Neural cell (in vitro differentiated cells): ENCODE measurements at regions not wholly inside any gene's neighbourhood (a gene's known extent, or its start where the extent isn't known, plus 50 kb on each side); places are given as distances from the start of the nearest gene placed in this dataset.

ENCODE experiments used
- H2AFZ ChIP-seq: fragments of 200-600, 300-800 bp; sonication (generic), shearing (Covaris generic); 2 replicates; pipeline ENCODE4 v1.6.0; 2014; ENCODE audit warnings: low read depth, mild to moderate bottlenecking, antibody characterized with exemption, low read length, moderate library complexity
- H3F3A ChIP-seq: fragments of 200-600 bp; shearing (Covaris generic); 2 replicates; pipeline ENCODE4 v1.6.1; 2016; ENCODE audit warnings: mild to moderate bottlenecking, moderate library complexity, mixed read lengths, antibody characterized with exemption, low read length; ENCODE audit not compliant: insufficient read depth, poor library complexity, severe bottlenecking
- H3K27ac ChIP-seq: fragments of 200-600, 300-800 bp; sonication (generic), shearing (Covaris generic); 2 replicates; pipeline ENCODE4 v1.5.1; 2014; ENCODE audit warnings: mild to moderate bottlenecking, low read length, moderate library complexity
- H3K27me3 ChIP-seq: fragments of 300-800, 200-600 bp; sonication (generic), shearing (Covaris generic); 2 replicates; pipeline ENCODE4 v1.6.0; 2014; ENCODE audit warnings: mild to moderate bottlenecking, low read depth, low read length, moderate library complexity; ENCODE audit not compliant: insufficient read depth
- H3K36me3 ChIP-seq: fragments of 300-800, 200-600 bp; sonication (generic), shearing (Covaris generic); 2 replicates; pipeline ENCODE4 v1.5.1; 2014; ENCODE audit warnings: mild to moderate bottlenecking, antibody characterized with exemption, low read length, moderate library complexity; ENCODE audit not compliant: insufficient read depth
- H3K4me2 ChIP-seq: fragments of 300-800, 200-600 bp; sonication (generic), shearing (Covaris generic); 2 replicates; pipeline ENCODE4 v1.6.0; 2014; ENCODE audit warnings: mild to moderate bottlenecking, low read length
- H3K4me3 ChIP-seq: fragments of 300-800, 200-600 bp; sonication (generic), shearing (Covaris generic); 2 replicates; pipeline ENCODE4 v1.5.1; 2014; ENCODE audit warnings: mild to moderate bottlenecking, low read length, moderate library complexity
- H3K79me2 ChIP-seq: fragments of 200-600 bp; shearing (Covaris generic); replicated peaks from 2 replicates; pipeline ENCODE4 v1.6.0; 2014; ENCODE audit warnings: mild to moderate bottlenecking, low read length, moderate library complexity; ENCODE audit not compliant: insufficient read depth
- H3K9ac ChIP-seq: fragments of 300-800, 200-600 bp; sonication (generic), shearing (Covaris generic); 2 replicates; pipeline ENCODE4 v1.6.1; 2016; ENCODE audit warnings: mild to moderate bottlenecking, low read length, mixed read lengths
- H3K9me2 ChIP-seq: fragments of 200-600 bp; shearing (Covaris generic); 2 replicates; pipeline ENCODE4 v1.6.1; 2016; ENCODE audit warnings: mild to moderate bottlenecking, low read length, mixed read lengths; ENCODE audit not compliant: insufficient read depth
- H3K9me3 ChIP-seq: fragments of 200-600, 300-800 bp; sonication (generic), shearing (Covaris generic); 2 replicates; pipeline ENCODE4 v1.6.1; 2016; ENCODE audit warnings: mild to moderate bottlenecking, mixed run types, low read length, moderate library complexity, mixed read lengths
- H4K20me1 ChIP-seq: fragments of 200-600 bp; shearing (Covaris generic); 2 replicates; pipeline ENCODE4 v1.6.1; 2016; ENCODE audit warnings: mild to moderate bottlenecking, mixed run types; ENCODE audit not compliant: insufficient read depth
- EP300 ChIP-seq: fragments of 450-650 bp; conservative IDR thresholded peaks from 2 replicates; pipeline ENCODE4 v1.6.1; 2014; ENCODE audit warnings: antibody characterized with exemption, mild to moderate bottlenecking, moderate library complexity; ENCODE audit not compliant: poor library complexity, severe bottlenecking
- EZH2 ChIP-seq: fragments of 200-600, 300-800 bp; shearing (Covaris generic), sonication (generic); IDR thresholded peaks from 2 replicates; pipeline ENCODE4 v1.6.1; 2014; ENCODE audit warnings: antibody characterized with exemption, low read length, borderline replicate concordance, mild to moderate bottlenecking; ENCODE audit not compliant: insufficient read depth, poor library complexity, severe bottlenecking
- MXI1 ChIP-seq: fragments of 450-650 bp; conservative IDR thresholded peaks from 2 replicates; pipeline ENCODE4 v1.6.1; 2014; ENCODE audit warnings: antibody characterized with exemption, mild to moderate bottlenecking; ENCODE audit not compliant: poor library complexity, severe bottlenecking
- POLR2AphosphoS5 ChIP-seq: IDR thresholded peaks from 2 replicates; pipeline ENCODE4 v1.6.1; 2012
- RAD21 ChIP-seq: fragments of 450-650 bp; conservative IDR thresholded peaks from 2 replicates; pipeline ENCODE4 v1.6.1; 2014; ENCODE audit warnings: antibody characterized with exemption, mild to moderate bottlenecking, moderate library complexity
- SMC3 ChIP-seq: fragments of 450-650 bp; conservative IDR thresholded peaks from 2 replicates; pipeline ENCODE4 v1.6.1; 2014; ENCODE audit warnings: antibody characterized with exemption, mild to moderate bottlenecking, moderate library complexity; ENCODE audit not compliant: poor library complexity
- TAF1 ChIP-seq: IDR thresholded peaks from 2 replicates; pipeline ENCODE4 v1.6.1; 2012; ENCODE audit warnings: low read depth
- TF ChIP-seq, protein P1 (sequence below): fragments of 450-650 bp; IDR thresholded peaks from 2 replicates; pipeline ENCODE4 v1.5.1; 2014; ENCODE audit warnings: antibody characterized with exemption, mild to moderate bottlenecking, moderate library complexity; ENCODE audit not compliant: poor library complexity, severe bottlenecking
- TF ChIP-seq, protein P2 (sequence below): IDR thresholded peaks from 2 replicates; pipeline ENCODE4 v1.6.1; 2012; ENCODE audit warnings: borderline replicate concordance

DNA sequence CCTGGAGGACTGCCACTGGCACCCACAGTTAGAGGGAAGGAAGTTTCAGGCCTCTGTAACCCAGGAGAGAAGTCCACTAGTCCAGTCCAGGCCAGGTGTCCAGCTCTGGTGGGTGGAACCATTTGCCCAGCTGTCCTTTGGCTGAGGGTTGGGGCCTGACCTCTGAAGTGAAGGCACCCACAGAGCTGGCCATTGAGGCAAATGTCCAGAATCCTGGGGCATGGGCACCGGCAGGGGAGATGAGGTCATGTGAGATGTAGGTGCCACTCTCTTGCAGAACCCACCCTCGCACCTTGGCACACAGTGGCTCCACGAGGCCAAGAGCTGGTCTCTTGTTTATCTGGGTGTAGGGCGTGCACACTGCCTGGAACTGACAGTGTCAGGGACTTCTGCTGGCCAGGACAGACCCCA, 162.8 kb downstream of the SMAD6 start:
- Histone ChIP-seq H3K9ac (no peak overlapping the region), H3K9me3 (no peaks in the 10 kb centered on the region), H3K27me3 (no peaks in the 10 kb centered on the region), H3K4me3 (no peak overlapping the region), H4K20me1 (no peaks in the 10 kb centered on the region), H3K79me2 (no peaks in the 10 kb centered on the region), H3K27ac (no peak overlapping the region), H2AFZ (no peak overlapping the region), H3F3A (no peaks in the 10 kb centered on the region), H3K4me2 (no peak overlapping the region), H3K9me2 (no peaks in the 10 kb centered on the region), H3K36me3 (no peaks in the 10 kb centered on the region)
- no peak for TF ChIP-seq EZH2
- TF ChIP-seq SMC3 = no peak
- TF ChIP-seq, protein P1, sequence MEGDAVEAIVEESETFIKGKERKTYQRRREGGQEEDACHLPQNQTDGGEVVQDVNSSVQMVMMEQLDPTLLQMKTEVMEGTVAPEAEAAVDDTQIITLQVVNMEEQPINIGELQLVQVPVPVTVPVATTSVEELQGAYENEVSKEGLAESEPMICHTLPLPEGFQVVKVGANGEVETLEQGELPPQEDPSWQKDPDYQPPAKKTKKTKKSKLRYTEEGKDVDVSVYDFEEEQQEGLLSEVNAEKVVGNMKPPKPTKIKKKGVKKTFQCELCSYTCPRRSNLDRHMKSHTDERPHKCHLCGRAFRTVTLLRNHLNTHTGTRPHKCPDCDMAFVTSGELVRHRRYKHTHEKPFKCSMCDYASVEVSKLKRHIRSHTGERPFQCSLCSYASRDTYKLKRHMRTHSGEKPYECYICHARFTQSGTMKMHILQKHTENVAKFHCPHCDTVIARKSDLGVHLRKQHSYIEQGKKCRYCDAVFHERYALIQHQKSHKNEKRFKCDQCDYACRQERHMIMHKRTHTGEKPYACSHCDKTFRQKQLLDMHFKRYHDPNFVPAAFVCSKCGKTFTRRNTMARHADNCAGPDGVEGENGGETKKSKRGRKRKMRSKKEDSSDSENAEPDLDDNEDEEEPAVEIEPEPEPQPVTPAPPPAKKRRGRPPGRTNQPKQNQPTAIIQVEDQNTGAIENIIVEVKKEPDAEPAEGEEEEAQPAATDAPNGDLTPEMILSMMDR = no peak
- TF ChIP-seq EP300 = no peak
- no peak for TF ChIP-seq MXI1
- no peak for TF ChIP-seq TAF1
- TF ChIP-seq RAD21 = no peak
- TF ChIP-seq POLR2AphosphoS5 = no peak

DNA sequence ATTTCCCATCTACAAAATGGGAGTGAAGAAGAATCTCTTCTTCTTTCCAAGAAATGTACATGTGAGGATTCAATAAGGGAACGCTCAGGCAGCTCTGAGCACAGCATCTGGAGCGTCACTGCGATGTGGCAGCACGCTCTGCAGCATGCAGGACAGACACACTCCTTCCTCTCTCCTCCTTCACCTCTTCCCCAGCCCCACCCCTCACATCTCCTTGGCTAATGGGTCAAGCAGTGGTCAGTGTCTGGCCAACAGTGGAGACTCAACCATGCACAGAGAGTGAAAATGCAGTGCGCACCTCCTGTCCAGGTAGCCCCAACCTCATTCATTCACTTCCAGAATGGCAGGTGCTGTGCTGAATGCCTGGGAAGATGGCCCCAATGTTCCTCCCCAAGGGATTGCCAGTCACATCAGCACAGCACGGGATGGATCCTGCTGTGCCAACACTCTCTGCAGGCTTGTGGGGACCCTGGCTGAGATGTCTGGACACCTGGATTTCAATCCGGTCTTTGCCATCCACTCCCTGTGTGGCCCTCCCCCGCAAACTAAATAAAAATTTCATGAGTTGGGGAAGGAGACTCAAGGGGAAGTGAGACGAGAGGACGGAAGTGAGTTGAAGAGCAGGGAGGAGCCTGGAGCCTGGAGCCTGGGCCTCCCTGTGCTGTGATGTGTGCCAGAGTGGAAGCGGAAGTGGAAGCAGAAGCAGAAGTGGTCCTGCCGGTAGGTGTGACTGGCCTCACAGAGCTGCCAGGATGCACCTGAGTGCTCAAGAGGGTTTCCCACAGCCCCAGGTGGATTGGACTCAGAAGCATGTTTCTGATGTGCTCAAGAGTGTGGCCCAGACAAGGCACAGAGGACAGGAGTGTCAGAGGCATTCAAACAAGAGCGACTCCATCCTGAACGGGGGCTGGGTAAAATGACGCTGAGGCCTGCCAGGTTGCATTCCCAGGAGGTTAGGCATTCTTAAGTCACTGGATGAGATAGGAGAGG, 163.9 kb downstream of the SMAD6 start:
- Histone ChIP-seq H3K79me2 (no peaks in the 10 kb centered on the region), H3K9me2 (no peaks in the 10 kb centered on the region), H3K9ac (no peak overlapping the region), H3K4me2 (no peak overlapping the region), H3K9me3 (no peaks in the 10 kb centered on the region), H3K36me3 (no peaks in the 10 kb centered on the region), H3K27ac (no peak overlapping the region), H3F3A (no peaks in the 10 kb centered on the region), H4K20me1 (no peaks in the 10 kb centered on the region), H2AFZ (no peak overlapping the region), H3K27me3 (no peaks in the 10 kb centered on the region), H3K4me3 (no peak overlapping the region)
- TF ChIP-seq MXI1 = no peak
- no peak for TF ChIP-seq POLR2AphosphoS5
- TF ChIP-seq, protein P2, sequence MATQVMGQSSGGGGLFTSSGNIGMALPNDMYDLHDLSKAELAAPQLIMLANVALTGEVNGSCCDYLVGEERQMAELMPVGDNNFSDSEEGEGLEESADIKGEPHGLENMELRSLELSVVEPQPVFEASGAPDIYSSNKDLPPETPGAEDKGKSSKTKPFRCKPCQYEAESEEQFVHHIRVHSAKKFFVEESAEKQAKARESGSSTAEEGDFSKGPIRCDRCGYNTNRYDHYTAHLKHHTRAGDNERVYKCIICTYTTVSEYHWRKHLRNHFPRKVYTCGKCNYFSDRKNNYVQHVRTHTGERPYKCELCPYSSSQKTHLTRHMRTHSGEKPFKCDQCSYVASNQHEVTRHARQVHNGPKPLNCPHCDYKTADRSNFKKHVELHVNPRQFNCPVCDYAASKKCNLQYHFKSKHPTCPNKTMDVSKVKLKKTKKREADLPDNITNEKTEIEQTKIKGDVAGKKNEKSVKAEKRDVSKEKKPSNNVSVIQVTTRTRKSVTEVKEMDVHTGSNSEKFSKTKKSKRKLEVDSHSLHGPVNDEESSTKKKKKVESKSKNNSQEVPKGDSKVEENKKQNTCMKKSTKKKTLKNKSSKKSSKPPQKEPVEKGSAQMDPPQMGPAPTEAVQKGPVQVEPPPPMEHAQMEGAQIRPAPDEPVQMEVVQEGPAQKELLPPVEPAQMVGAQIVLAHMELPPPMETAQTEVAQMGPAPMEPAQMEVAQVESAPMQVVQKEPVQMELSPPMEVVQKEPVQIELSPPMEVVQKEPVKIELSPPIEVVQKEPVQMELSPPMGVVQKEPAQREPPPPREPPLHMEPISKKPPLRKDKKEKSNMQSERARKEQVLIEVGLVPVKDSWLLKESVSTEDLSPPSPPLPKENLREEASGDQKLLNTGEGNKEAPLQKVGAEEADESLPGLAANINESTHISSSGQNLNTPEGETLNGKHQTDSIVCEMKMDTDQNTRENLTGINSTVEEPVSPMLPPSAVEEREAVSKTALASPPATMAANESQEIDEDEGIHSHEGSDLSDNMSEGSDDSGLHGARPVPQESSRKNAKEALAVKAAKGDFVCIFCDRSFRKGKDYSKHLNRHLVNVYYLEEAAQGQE = no peak
- TF ChIP-seq TAF1 = no peak
- TF ChIP-seq SMC3 = no peak
- TF ChIP-seq EP300 = no peak
- TF ChIP-seq, protein P1 = no peak
- TF ChIP-seq EZH2 = no peak
- no peak for TF ChIP-seq RAD21
